Hematopoietic multipotent progenitor cell (in vitro differentiated cells): ENCODE measurements at regions not wholly inside any gene's neighbourhood (a gene's known extent, or its start where the extent isn't known, plus 50 kb on each side); places are given as distances from the start of the nearest gene placed in this dataset.

Experiments used
- DNase-seq, 3 donors: peaks; one replicate each; pipeline ENCODE4 v3.0.0-alpha.2; 2011 to 2015; ENCODE audit warnings: low read depth in 2 of 3, low spot score in 2 of 3

DNA sequence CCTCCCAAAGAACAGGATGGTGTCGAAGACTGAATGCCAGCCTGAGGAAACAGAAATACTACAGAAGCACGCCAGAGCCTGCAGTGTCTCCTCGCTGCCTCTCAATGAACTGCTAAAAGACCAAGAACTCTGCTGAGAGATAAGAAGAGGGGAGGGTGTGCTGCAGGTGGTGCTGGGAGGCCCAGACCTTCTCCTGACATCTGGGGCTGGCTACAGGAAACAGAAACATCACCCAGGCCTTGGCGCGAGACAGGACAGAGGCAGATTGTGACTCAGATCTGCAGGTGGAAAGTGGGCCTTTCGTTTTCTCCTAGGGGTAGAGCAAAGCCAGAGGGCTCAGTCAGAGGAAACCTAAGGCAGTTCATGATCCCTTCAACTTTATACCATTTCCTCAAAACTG is 250.3 kb upstream of the TCF4 start:
- no peak for DNase-seq

DNA sequence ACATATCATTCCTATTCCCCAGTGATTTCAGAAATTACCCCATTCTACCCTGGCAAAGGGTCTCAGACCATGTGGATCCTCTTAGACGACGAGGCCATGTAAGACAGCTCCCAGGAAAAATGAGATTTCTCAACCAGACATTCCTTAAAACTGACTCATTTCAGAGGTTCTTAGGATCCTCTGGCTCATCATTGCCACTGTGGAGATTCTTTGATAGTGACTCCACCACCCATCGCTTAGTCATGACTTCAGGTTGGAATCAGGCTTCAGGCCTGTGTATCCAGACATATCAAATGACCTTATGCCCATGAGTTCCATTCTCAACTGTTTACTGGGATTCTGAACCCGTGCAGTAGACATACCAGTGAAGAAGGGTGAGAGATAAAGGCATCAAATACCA is 245.6 kb upstream of the TCF4 start:
- no peak for DNase-seq

DNA sequence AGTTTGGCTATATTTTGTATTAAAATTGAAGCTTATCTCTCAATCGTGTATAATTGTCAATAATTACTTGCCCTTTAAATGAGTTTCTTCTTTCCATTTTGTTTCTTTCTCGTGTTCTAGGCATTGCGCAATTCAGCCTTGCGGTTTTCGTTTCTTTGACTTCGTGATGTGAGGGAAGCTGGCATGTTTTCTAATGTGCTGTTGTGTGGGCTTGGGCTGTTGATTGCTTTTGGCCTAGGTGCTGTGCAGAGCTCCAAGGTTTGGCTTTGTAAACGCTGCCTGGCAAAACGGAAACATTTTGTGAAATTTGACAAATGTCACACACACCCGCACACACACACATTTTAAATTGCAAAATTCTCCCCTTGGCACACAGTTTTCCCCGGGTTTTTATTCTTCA is 242.6 kb upstream of the TCF4 start:
- peak in 1 of 3 donors; percentile 7 for DNase-seq

GRCh38 chr18:55821219-55821618 is 233.2 kb upstream of the TCF4 start:
- no peak for DNase-seq

DNA sequence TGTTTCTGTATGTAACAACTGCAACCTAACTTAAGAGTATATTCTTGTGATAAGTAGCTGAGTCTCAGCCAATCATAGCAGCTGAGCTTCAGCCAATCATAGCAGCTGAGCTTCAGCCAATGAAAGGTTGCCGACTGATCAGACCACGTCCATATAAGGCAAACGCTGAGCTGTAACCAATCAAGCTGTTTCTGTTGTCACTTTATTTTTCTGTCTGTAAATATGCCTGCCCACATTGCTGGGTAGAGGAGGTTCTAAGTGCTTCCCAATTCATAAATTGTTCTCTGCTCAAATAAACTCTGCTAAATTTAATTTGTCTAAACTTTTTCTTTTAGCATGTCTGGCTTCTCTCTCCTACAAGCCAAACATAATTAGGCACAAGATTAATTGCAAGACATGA is 231.5 kb upstream of the TCF4 start:
- DNase-seq: no peak

- no peak for DNase-seq
These were observed 230.3 kb upstream of the TCF4 start for GRCh38 chr18:55818284-55818683.

GRCh38 chr18:55811925-55812324 is 223.9 kb upstream of the TCF4 start:
- peak in 1 of 3 donors; percentile 50 for DNase-seq

DNA sequence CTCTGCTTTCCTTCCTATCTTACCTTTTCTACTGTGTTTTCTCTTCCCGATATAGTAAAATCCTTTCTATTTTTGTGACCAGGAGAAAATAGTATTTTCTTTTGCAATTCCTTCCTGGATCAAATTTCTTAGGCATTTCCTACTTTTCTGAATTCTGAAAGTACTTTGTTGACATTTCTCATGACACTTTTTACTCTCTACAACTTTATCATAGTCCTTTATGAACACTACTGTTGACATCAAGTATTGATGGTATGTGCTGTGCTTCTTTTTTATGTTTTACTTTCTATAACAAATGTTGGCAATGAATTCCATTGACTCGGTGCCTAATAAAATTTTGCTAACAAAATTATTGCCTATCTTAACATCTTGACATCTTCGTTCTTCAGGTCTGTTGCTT is 217.7 kb upstream of the TCF4 start:
- no peak for DNase-seq

DNA sequence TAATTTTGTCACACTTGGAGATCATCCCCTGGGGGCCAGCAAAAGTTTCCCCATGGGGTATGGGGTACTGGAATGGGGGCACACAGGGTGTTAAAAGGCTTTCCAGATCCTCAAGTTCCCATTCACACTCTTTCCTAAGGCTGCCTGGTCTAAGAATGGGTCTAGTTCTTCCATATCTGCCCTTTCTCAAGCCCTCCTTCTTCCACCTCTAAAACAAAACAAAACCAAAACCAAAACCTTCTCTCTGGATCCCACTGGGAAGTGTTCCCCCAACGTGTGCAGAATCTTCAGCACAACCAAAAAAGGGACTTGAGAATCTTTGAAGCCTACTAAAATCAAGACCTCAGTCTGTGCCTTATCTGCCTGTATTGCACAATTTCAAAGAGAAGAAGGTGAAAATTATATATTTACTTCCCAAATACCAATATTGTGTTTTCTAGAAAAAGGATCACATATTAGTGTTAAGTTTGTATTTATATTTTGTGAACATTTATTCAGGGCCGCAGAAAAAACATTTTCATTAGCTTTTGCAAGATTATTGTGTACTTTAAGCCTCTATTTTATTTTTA is 207.2 kb upstream of the TCF4 start:
- DNase-seq: no peak

DNA sequence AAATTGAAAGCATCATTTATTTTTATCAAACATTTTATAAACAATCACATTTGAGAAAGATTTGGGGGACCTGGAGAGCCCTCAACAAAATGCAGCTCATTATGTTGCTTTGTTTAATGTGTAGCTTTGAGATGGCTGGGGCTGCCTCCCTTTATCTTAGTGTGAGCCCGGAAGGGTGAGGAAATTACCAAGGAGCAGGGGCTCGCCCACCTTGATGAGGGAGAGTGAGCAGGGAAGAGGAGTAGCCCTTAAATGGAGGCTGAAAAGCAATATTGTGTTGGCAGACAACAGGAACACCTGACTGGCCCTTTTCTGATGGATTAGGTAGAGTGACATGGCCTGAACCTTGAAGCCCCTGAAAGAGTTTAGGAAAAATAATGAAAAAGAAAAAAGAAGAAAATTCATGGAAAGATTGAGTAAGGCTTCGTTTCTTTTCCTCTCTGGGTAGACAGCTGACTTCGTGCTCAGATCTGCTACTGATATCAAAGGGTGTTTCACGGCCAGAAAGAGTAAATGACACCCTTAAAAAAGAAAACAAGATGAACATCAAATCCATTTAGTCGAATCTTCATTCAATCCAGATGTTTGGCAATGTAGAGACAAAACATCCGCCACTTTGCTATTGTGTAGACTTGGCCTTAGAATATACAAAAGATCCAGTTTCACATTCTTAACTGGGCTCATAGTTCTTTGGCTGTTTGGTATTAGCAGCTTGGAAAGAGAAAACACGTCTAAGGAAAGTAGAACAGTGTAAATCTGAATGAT is 206.5 kb upstream of the TCF4 start:
- no peak for DNase-seq

DNA sequence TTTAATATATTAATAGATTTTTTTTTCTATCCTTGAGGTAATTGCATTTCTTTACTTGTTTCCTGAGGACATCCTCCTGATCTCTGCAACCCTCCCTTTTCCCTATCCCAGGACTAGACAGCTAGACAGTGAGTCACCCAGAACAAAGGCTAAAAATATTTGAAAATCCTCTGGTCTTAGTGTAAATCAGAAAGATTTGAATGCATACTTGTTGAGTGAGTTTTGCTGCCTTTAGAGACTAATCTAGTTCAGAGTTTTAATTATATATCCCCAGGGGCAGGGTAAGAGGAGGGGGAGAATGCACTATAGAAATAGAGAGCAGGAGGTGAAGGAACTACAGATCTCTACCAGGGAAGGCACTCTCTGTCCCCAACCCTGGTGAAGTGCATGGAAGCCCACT is 202.3 kb upstream of the TCF4 start:
- no peak for DNase-seq

- DNase-seq: no peak
These were observed 199.6 kb upstream of the TCF4 start for GRCh38 chr18:55787536-55788073.

GRCh38 chr18:55786651-55787272 is 198.8 kb upstream of the TCF4 start:
- no peak for DNase-seq

GRCh38 chr18:55783921-55784320 is 195.9 kb upstream of the TCF4 start:
- no peak for DNase-seq

DNA sequence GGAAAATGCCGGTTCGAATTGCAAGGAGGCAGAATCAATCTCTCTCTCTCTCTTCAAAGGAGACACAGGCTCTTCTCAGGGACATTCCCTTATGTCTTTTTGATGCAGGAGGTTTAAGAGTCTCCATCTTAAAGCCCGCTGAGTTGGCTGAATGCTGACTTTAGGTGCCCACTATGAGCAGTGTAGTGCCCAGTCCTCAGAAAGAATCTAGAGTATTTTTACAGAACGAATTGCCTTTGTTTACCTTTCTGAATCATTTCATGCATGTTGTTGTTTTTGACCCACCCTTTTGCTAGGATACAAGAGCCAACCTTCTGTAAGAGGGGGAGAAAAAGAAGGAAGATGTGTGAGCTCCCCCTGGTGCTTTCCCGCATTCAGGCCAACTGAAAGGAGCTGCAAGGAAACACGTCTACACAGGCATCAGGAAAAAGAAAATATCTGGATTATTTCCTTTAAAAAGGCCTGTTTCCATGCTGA is 193.5 kb upstream of the TCF4 start:
- peak in 2 of 3 donors; percentile 28 to 36 for DNase-seq

- DNase-seq: peak in 2 of 3 donors; percentile 6 to 9
These were observed 192.6 kb upstream of the TCF4 start for GRCh38 chr18:55780586-55781071.

DNA sequence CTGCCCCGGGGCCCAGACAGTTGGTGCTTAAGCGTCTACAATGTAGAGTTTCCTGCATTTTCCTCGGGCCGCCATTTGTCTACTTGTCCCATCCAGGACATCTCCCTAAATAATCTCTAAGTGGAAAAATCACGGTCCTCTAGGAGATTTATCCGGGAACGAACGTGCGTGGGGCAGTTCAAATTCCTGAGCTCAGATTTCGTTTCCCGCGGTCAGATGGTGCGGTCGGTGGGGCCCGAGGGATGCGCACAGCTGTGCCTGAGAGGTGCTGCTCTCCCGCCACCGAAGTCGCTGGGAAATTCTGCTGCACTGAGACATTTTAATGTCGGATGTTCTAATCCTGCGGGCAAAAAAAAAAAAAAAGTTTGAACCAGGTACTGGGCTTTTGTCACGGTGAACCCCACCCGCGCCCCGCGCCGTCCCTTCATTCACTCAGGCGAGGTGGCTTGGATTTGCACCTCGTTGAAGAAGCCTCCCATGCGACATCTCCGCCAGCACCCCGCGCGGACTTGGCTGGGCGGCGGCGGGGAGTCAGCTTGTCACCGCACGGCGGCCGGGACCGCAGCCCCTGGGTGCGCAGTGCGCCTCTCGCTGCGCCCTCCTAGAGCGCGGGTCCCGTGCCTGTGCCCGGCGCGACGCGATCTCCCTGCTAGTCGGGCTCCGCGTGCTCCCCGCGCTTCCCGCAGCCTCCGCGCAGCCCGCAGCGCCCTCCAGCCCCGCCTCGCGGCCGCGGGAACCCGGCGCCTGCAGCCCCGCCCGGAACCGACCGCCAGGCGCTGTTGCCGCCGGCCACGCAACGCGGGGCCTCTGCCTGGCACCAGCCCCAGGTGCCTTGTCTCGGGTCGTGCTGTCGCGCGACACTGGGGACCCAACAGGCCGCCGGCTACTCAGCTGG is 191.9 kb upstream of the TCF4 start:
- DNase-seq: peak in 2 of 3 donors; percentile 41 to 49

DNA sequence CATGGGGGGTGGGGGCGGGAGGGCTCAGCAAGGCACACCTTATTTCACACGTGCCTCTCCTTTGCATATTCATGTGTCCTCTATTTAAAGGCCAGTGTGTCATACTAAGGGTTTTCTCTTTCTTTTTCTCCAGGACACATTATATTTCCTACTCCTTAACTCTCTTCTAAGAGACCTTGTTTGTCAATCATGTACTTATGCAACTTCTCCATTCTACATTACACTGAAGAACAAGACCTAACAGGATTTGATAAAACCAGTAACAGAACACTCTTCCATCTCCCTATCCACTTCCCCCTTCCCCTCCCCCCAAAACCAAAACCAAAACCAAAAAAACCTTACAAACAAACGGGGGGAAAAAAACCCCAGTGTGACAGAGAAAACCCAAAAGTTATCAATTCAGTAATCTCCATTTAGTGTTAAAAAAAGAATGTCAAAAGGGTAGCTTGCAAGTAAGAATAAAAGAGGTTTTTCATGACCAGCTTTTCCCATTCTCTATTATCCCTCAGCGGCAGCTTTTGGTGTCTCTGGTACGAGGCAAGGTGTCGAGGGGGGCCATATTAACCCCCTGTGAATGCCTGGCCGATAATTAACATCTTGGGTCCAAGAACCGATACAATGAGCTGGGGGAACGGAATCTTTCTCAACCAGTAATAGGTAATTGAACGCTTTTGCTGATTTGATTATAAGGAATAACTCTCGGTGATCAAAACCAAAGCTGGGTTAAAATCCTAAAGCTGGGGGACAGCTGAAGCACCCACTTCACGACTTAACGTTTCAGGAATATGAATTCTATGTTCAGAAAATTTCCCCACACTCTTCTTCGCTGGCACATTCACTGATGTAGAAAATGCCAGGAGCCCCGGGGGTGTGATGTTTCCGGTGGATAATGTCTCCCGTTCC is 191.0 kb upstream of the TCF4 start:
- peak in 2 of 3 donors; percentile 68 to 86 for DNase-seq

DNA sequence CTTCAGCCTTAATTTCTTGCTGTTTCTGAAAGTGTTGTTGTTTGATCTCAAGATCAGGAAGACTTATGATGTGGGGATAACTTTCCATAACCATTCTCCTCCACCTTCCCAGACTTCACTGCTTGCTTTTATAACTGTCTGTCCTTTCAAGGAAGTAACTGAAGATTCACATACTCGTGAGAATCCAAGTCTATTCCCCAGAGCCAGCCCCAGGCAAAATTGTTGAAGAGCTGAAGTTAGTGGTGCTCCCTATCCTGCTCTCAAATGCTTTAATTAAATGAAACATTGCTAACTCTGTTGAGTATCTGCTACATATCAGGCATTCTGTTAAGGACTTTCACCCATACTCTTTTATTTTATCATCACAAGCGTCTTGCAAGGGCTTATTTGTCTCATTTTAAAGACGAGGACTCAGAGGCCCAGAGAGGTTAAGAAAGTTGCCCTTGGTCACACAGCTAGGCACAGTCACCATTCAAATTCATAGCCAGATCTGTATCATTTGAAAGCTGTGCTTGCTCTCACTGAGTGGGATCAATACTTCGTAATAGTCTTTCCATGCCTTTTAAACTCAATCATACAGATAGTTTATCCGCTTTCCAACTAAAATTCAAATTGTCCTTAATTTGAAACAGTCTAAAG is 189.8 kb upstream of the TCF4 start:
- DNase-seq: no peak
